Heart left ventricle (tissue), 16 donors: ENCODE measurements at regions not wholly inside any gene's neighbourhood (a gene's known extent, or its start where the extent isn't known, plus 50 kb on each side); places are given as distances from the start of the nearest gene placed in this dataset.

Experiments used
- ATAC-seq, 4 donors: fragments of 200-7000 bp; cut with Tn5 transposase; one replicate each; pipeline ENCODE4 v1.9.1; 2020 to 2022; ENCODE audit warnings: moderate library complexity in 4 of 4, mild to moderate bottlenecking in 3 of 4, moderate number of reproducible peaks in 1 of 4
- DNase-seq, 5 donors: peaks; one replicate each; pipeline ENCODE4 v3.0.0-alpha.2; 2020
- H3K27ac ChIP-seq, 12 donors: fragments of 200-600 bp; sonication (generic) in 4 of 12; one replicate each; pipeline versions ENCODE4 v1.5.0 to v1.8.0; 2016 to 2022; ENCODE audit warnings: mild to moderate bottlenecking in 2 of 12
- H3K27me3 ChIP-seq, 9 donors: fragments of 200-600 bp; sonication (generic) in 2 of 9; one replicate each; pipeline versions ENCODE4 v1.5.1 to v1.8.0; 2016 to 2022; ENCODE audit warnings: mild to moderate bottlenecking in 3 of 9
- H3K36me3 ChIP-seq, 9 donors: fragments of 200-600 bp; sonication (generic) in 2 of 9; one replicate each; pipeline versions ENCODE4 v1.5.0 to v1.8.0; 2018 to 2022; ENCODE audit warnings: mild to moderate bottlenecking in 2 of 9
- H3K4me1 ChIP-seq, 12 donors: fragments of 200-600 bp; sonication (generic) in 4 of 12; one replicate each; pipeline versions ENCODE4 v1.5.0 to v1.8.0; 2016 to 2022; ENCODE audit warnings: mild to moderate bottlenecking in 3 of 12
- H3K4me3 ChIP-seq, 12 donors: fragments of 200-600 bp; sonication (generic) in 4 of 12; one replicate each; pipeline versions ENCODE4 v1.5.0 to v1.8.0; 2017 to 2022; ENCODE audit warnings: mild to moderate bottlenecking in 9 of 12, moderate library complexity in 4 of 12
- H3K9me3 ChIP-seq, 12 donors: fragments of 200-600 bp; sonication (generic) in 4 of 12; one replicate each; pipeline versions ENCODE4 v1.5.0 to v1.8.0; 2016 to 2022; ENCODE audit warnings: mild to moderate bottlenecking in 1 of 12
- CTCF ChIP-seq, 12 donors: fragments of 200-600 bp; sonication (generic) in 4 of 12; IDR thresholded peaks; one replicate each; pipeline versions ENCODE4 v1.5.0 to v1.8.0; 2018 to 2022; ENCODE audit warnings: antibody characterized with exemption in 12 of 12, mild to moderate bottlenecking in 5 of 12
- POLR2A ChIP-seq, 2 donors: fragments of 450-650 bp; IDR thresholded peaks; one replicate each; pipeline ENCODE4 v1.6.1; 2017; ENCODE audit warnings: antibody characterized with exemption in 2 of 2, mild to moderate bottlenecking in 2 of 2, moderate library complexity in 2 of 2
- whole genome bisulfite sequencing, 4 donors: extraction: QIAGEN DNeasy Blood & Tissue Kit in 2 of 4; methylation state at CpG; one replicate each; pipeline versions ENCODE4 v1.1.5 to v1.1.7; 2013 to 2018; 5-methylcytosine and 5-hydroxymethylcytosine counted together
- intact Hi-C, 10 donors: fragments of 100-400 bp; cut with DNase I; formaldehyde crosslinking; loops; one replicate each; pipeline versions ENCODE4 v1.11.1 to v1.14.2; 2022
- donor health status: ischemic (EF 13 %, LVEDD 7.1; RV severe dilation, severe dysfunction).
- donor health status: healthy with polysubstance abuse.
- donor health status: DM: no; HTN: yes; CAD: no.
- donor health status: DM: no; HTN: no; CAD: no.
- donor health status: ischemic (EF 25% LVEDD 6.9; RV normal size, moderate dysfunction).
- donor health status: ischemic (EF 25% LVEDD 5.7; RV mildly dilated, moderate dysfunction).
- donor health status: healthy.
- donor health status: DM: yes; HTN: yes; CAD: no.
- donor health status: ischemic (EF 35%, LVEDD 5.7; RV mildly dilated, moderate dysfunction).
- donor health status: nonischemic (EF 11% LVEDD 7.7; RV severe dilation, severe dysfunction).
- donor health status: DM: yes; HTN: yes; CAD: no.
- donor health status: PGD.
- donor health status: ischemic (EF 29% LVEDD 5.4; RV normal size, mild dysfunction).
- donor health status: nonischemic (EF 23%, LVEDD 6.1; RV moderate dilation, normal function).

- Histone ChIP-seq H3K27ac (no peak overlapping the region), H3K4me3 (no peak overlapping the region), H3K4me1 (no peaks in the 10 kb centered on the region), H3K36me3 (no peaks in the 10 kb centered on the region), H3K9me3 (no peaks in the 10 kb centered on the region), H3K27me3 (no peaks in the 10 kb centered on the region)
- DNase-seq = no peak
- WGBS, 4 donors = 36 to 56% (median 38%) methylated on average over 3 of the region's 3 CpGs
- no peak for TF ChIP-seq POLR2A (IDR thresholded peaks at IDR 0.05)
- no peak for TF ChIP-seq CTCF (IDR thresholded peaks at IDR 0.05)
- ATAC-seq = no peak
- intact Hi-C loops = no loop called here
These were observed 273.8 kb upstream of the ZC3H12C start for GRCh38 chr11:109819410-109819809.

GRCh38 chr11:109821511-109821910 lies 271.7 kb upstream of the ZC3H12C start:
- H3K27ac ChIP-seq = no peak overlapping the region
- H3K36me3 ChIP-seq = no peaks in the 10 kb centered on the region
- TF ChIP-seq POLR2A (IDR thresholded peaks at IDR 0.05) (no peak), CTCF (IDR thresholded peaks at IDR 0.05) (no peak)
- H3K27me3 ChIP-seq = no peaks in the 10 kb centered on the region
- intact Hi-C loops = no loop called here
- no peak overlapping the region for H3K4me3 ChIP-seq
- no peaks in the 10 kb centered on the region for H3K4me1 ChIP-seq
- WGBS, 4 donors = 76 to 81% (median 78%) methylated on average over 2 of the region's 2 CpGs
- no peak for DNase-seq
- no peak for ATAC-seq
- no peaks in the 10 kb centered on the region for H3K9me3 ChIP-seq

GRCh38 chr11:109822436-109823102 lies 270.6 kb upstream of the ZC3H12C start:
- intact Hi-C loops = no loop called here
- Histone ChIP-seq H3K4me1 (no peaks in the 10 kb centered on the region), H3K36me3 (no peaks in the 10 kb centered on the region), H3K27me3 (no peaks in the 10 kb centered on the region), H3K4me3 (no peak overlapping the region), H3K9me3 (no peaks in the 10 kb centered on the region), H3K27ac (no peak overlapping the region)
- no peak for TF ChIP-seq POLR2A (IDR thresholded peaks at IDR 0.05)
- no peak for TF ChIP-seq CTCF (IDR thresholded peaks at IDR 0.05)
- WGBS, 4 donors = 83 to 94% (median 87%) methylated on average over 6 of the region's 6 CpGs
- no peak for ATAC-seq
- no peak for DNase-seq

GRCh38 chr11:109828387-109828786 lies 264.8 kb upstream of the ZC3H12C start:
- Histone ChIP-seq H3K27ac (no peak overlapping the region), H3K27me3 (no peaks in the 10 kb centered on the region), H3K4me3 (no peak overlapping the region), H3K36me3 (no peaks in the 10 kb centered on the region), H3K9me3 (no peaks in the 10 kb centered on the region), H3K4me1 (no peaks in the 10 kb centered on the region)
- intact Hi-C loops = no loop called here
- DNase-seq (no peak), ATAC-seq (no peak)
- 38 to 63% (median 56%) methylated on average over 1 of the region's 1 CpG for WGBS, 4 donors
- TF ChIP-seq CTCF (IDR thresholded peaks at IDR 0.05) (no peak), POLR2A (IDR thresholded peaks at IDR 0.05) (no peak)
